B cell (primary cell): ENCODE measurements at regions not wholly inside any gene's neighbourhood (a gene's known extent, or its start where the extent isn't known, plus 50 kb on each side); places are given as distances from the start of the nearest gene placed in this dataset.

Experiments used
- ATAC-seq: fragments of 200-7000 bp; cut with Tn5 transposase; one replicate; pipeline ENCODE4 v1.10.0; 2021; ENCODE audit warnings: low read depth, mild to moderate bottlenecking, moderate number of reproducible peaks, moderate library complexity
- CTCF ChIA-PET: fragments of 350-600 bp; sonication (Branson Sonifier 250); formaldehyde crosslinking; loops from one replicate; lab custom pipeline; 2021; ENCODE audit warnings: antibody characterized with exemption, inconsistent platforms; lab: Charles Lee
- POLR2A ChIA-PET: fragments of 350-600 bp; sonication (Branson Sonifier 250); formaldehyde crosslinking; loops from one replicate; lab custom pipeline; 2021; ENCODE audit warnings: antibody characterized with exemption; lab: Charles Lee
- DNase-seq: peaks from one replicate; pipeline ENCODE4 v3.0.0; 2013
- H2AFZ ChIP-seq: 2 replicates; pipeline ENCODE4 v1.6.1; 2012; ENCODE audit warnings: mild to moderate bottlenecking, low read depth, low read length; ENCODE audit not compliant: insufficient read depth, poor library complexity, severe bottlenecking
- H3K27ac ChIP-seq, 2 donors: 1 replicate in 1 of 2; 2 replicates in 1 of 2; pipeline ENCODE4 v1.5.1; 2012 to 2013; ENCODE audit warnings: low read length in 2 of 2, mild to moderate bottlenecking in 2 of 2, moderate library complexity in 1 of 2
- H3K27me3 ChIP-seq, 4 experiments: fragments of 200-600 bp in 1 of 4; sonication (generic) in 1 of 4; replicated peaks in 1 of 4; 1 replicate in 2 of 4; 2 replicates in 2 of 4; pipeline versions ENCODE4 v1.6.1 to v1.7.0; 2013 to 2016; ENCODE audit warnings: low read length in 3 of 4, mild to moderate bottlenecking in 2 of 4, mixed read lengths in 1 of 4, moderate library complexity in 1 of 4; ENCODE audit not compliant: insufficient read depth in 4 of 4, control insufficient read depth in 3 of 4; ENCODE audit errors: control extremely low read depth in 1 of 4
- H3K36me3 ChIP-seq, 2 experiments: replicated peaks in 1 of 2; 1 replicate in 1 of 2; 2 replicates in 1 of 2; pipeline versions ENCODE4 v1.6.1 to v1.7.1; 2013; ENCODE audit warnings: low read length in 1 of 2; ENCODE audit not compliant: insufficient read depth in 2 of 2, control insufficient read depth in 1 of 2; ENCODE audit errors: control extremely low read depth in 1 of 2, extremely low read depth in 1 of 2
- H3K4me1 ChIP-seq, 2 donors: fragments of 200-600 bp in 1 of 2; sonication (generic) in 1 of 2; 1 replicate in 1 of 2; 2 replicates in 1 of 2; pipeline versions ENCODE4 v1.5.1 to v1.6.1; 2013 to 2017; ENCODE audit warnings: low read length in 2 of 2; ENCODE audit not compliant: control insufficient read depth in 2 of 2, insufficient read depth in 2 of 2
- H3K4me2 ChIP-seq: replicated peaks from 2 replicates; pipeline ENCODE3; 2012; ENCODE audit warnings: mild to moderate bottlenecking, low read depth, low read length; ENCODE audit not compliant: poor library complexity, severe bottlenecking
- H3K4me3 ChIP-seq, 5 experiments: fragments of 200-600 bp in 1 of 5; sonication (generic) in 1 of 5; 1 replicate in 3 of 5; 2 replicates in 2 of 5; pipeline versions ENCODE4 v1.5.1 to v1.7.0; 2011 to 2016; ENCODE audit warnings: low read length in 4 of 5, mild to moderate bottlenecking in 4 of 5, low read depth in 2 of 5, control low read depth in 1 of 5, moderate library complexity in 1 of 5; ENCODE audit not compliant: insufficient read depth in 1 of 5; ENCODE audit errors: control extremely low read depth in 1 of 5, extremely low read depth in 1 of 5
- H3K79me2 ChIP-seq: fragments of 200-600 bp; sonication (generic); one replicate; pipeline ENCODE4 v1.6.0; 2016; ENCODE audit warnings: low read length; ENCODE audit not compliant: control insufficient read depth, insufficient read depth
- H3K9ac ChIP-seq: fragments of 200-600 bp; sonication (generic); 2 replicates; pipeline ENCODE4 v1.6.1; 2017; ENCODE audit warnings: mild to moderate bottlenecking, low read length, moderate library complexity
- H3K9me3 ChIP-seq, 3 donors: one replicate each; pipeline versions ENCODE4 v1.6.1 to v1.7.1; 2013; ENCODE audit warnings: low read length in 2 of 3; ENCODE audit not compliant: control insufficient read depth in 2 of 3, insufficient read depth in 1 of 3; ENCODE audit errors: control extremely low read depth in 1 of 3
- H4K20me1 ChIP-seq: 2 replicates; pipeline ENCODE4 v1.6.0; 2012; ENCODE audit warnings: mild to moderate bottlenecking, low read length; ENCODE audit not compliant: insufficient read depth, control insufficient read depth, poor library complexity, severe bottlenecking
- H3K27ac Mint-ChIP-seq: one replicate; pipeline ENCODE4 v1.8.0; 2021; ENCODE audit warnings: mixed read lengths
- H3K27me3 Mint-ChIP-seq: one replicate; pipeline ENCODE4 v1.8.0; 2021; ENCODE audit warnings: mixed read lengths
- H3K4me1 Mint-ChIP-seq: one replicate; pipeline ENCODE4 v1.8.0; 2021; ENCODE audit warnings: mixed read lengths
- H3K4me3 Mint-ChIP-seq: one replicate; pipeline ENCODE4 v1.8.0; 2021; ENCODE audit warnings: mixed read lengths
- H3K9me3 Mint-ChIP-seq: one replicate; pipeline ENCODE4 v1.8.0; 2022; ENCODE audit warnings: mixed read lengths; ENCODE audit not compliant: insufficient read depth
- CTCF ChIP-seq: fragments of 200-600 bp; IDR thresholded peaks from one replicate; pipeline ENCODE4 v1.8.0; 2022; ENCODE audit warnings: antibody characterized with exemption, mild to moderate bottlenecking
- EZH2 ChIP-seq: IDR thresholded peaks from 2 replicates; pipeline ENCODE4 v1.6.1; 2012; ENCODE audit warnings: borderline replicate concordance, low read depth, mild to moderate bottlenecking, moderate library complexity, low read length; ENCODE audit not compliant: insufficient read depth, poor library complexity, severe bottlenecking
- WGBS: methylation state at CpG from one replicate; pipeline ENCODE4 v1.1.5; 2013; ENCODE audit warnings: missing lambda C conversion rate; ENCODE audit not compliant: insufficient coverage; 5-methylcytosine and 5-hydroxymethylcytosine counted together
- intact Hi-C: fragments of 100-400 bp; cut with micrococcal nuclease; formaldehyde crosslinking; loops from one replicate; pipeline ENCODE4 v1.10.0; 2022

DNA sequence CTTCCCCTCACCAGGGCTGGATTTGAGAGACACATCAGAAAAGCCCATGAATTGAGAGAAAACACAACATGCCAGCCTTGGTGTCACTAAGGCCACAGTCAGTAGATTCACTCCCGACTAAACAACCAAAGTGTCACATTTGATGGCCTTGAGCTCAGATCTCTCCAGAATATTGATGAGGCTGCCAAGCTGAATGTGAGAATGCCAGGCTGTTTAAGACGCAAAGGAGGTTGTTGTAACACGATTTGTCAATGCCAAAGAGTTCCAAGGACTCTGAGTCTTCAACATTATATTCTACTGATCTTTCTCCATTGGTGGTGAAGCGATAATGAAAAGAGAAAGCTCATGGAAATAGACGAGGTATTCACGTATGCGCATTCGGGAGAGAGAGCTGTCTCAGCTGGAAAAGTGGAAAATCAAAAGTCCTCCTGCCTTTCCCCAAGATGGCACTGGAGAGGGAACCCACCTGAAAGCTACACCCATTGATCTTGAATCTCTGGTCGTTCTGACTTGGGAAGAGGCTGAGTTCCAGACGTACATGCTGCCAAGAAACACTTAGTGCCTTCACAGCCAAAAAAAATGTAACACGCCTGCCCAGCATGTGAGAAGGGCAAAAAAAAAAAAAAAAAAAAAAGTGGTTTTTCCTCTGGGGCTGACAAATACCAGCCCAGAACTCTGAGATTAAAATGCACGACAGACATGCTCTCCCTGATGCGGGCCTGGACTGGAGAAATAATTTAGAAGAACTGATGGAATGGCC lies 1159.6 kb downstream of the VRK1 start:
- no peak overlapping the region for H3K9ac ChIP-seq
- ATAC-seq, result no peak
- no peaks in the 10 kb centered on the region for H3K79me2 ChIP-seq
- intact Hi-C loops, result no loop called here
- no peaks in the 10 kb centered on the region for H3K4me1 ChIP-seq
- no peaks in the 10 kb centered on the region for H4K20me1 ChIP-seq
- H3K27me3 Mint-ChIP-seq, result no peaks in the 10 kb centered on the region
- 87% methylated on average over 10 of the region's 13 CpGs for WGBS
- H3K4me1 Mint-ChIP-seq, result no peaks in the 10 kb centered on the region
- DNase-seq, result no peak
- H3K27ac Mint-ChIP-seq, result no peak overlapping the region
- no peak overlapping the region for H3K4me2 ChIP-seq
- no peaks in the 10 kb centered on the region for H3K27me3 ChIP-seq
- CTCF ChIA-PET, result no interaction called here
- no peak for TF ChIP-seq EZH2
- TF ChIP-seq CTCF, result no peak
- no peak overlapping the region for H3K27ac ChIP-seq
- H3K9me3 ChIP-seq, result peaks cover 0 to 6% (median 0%) of the 10 kb centered on the region in 3 donors
- no peaks in the 10 kb centered on the region for H3K36me3 ChIP-seq
- POLR2A ChIA-PET, result no interaction called here
- no peak overlapping the region for H2AFZ ChIP-seq
- H3K9me3 Mint-ChIP-seq, result peaks cover 11% of the 10 kb centered on the region
- H3K4me3 Mint-ChIP-seq, result no peak overlapping the region
- no peak overlapping the region for H3K4me3 ChIP-seq

GRCh38 chr14:97959251-97959650 lies 1162.1 kb downstream of the VRK1 start:
- H3K9me3 ChIP-seq, result peaks cover 0 to 9% (median 0%) of the 10 kb centered on the region in 3 donors
- 93% methylated on average over 4 of the region's 4 CpGs for WGBS
- no peak overlapping the region for H3K4me3 ChIP-seq
- H3K9ac ChIP-seq, result no peak overlapping the region
- no peaks in the 10 kb centered on the region for H3K27me3 ChIP-seq
- TF ChIP-seq CTCF (no peak), EZH2 (no peak)
- no peaks in the 10 kb centered on the region for H3K4me1 Mint-ChIP-seq
- H3K9me3 Mint-ChIP-seq, result peaks cover 11% of the 10 kb centered on the region
- no peak overlapping the region for H2AFZ ChIP-seq
- H3K4me2 ChIP-seq, result no peak overlapping the region
- ChIA-PET POLR2A (no interaction called here), CTCF (no interaction called here)
- no peaks in the 10 kb centered on the region for H3K36me3 ChIP-seq
- H4K20me1 ChIP-seq, result no peaks in the 10 kb centered on the region
- no peak for DNase-seq
- H3K4me3 Mint-ChIP-seq, result no peak overlapping the region
- H3K79me2 ChIP-seq, result no peaks in the 10 kb centered on the region
- intact Hi-C loops, result no loop called here
- H3K4me1 ChIP-seq, result no peaks in the 10 kb centered on the region
- H3K27me3 Mint-ChIP-seq, result no peaks in the 10 kb centered on the region
- H3K27ac ChIP-seq, result no peak overlapping the region
- no peak overlapping the region for H3K27ac Mint-ChIP-seq
- no peak for ATAC-seq
